ENCODE measurements at regions not wholly inside any gene's neighbourhood (a gene's known extent, or its start where the extent isn't known, plus 50 kb on each side); places are given as distances from the start of the nearest gene placed in this dataset.
A peak's percentile ranks its signal among the peaks of the same experiment; 100 is the strongest.

DNA sequence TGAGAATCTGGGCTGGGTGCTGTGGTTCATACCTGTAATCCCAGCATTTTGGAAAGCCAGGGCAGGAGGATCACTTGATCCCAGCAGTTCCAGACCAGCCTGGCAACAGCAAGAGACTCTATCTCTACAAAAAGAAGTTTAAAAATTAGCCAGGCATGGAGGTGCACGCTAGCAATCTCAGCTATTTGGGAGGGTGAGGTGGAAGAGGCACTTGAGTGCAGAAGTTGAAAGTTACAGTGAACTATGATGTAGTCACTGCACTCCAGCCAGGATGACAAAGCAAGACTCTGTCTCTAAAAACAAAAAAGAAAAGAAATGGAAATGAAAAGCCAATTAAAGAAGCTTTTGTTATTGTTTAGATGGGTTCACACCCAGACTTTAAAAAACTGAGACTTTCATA is 131.6 kb upstream of the RASA1 start:
- H3F3A ChIP-seq (replicated peaks; ENCODE audit: low read depth): no peaks in the 10 kb centered on the region
- no peaks in the 10 kb centered on the region for H3K36me3 Mint-ChIP-seq (ENCODE audit: low read depth)
- no peak overlapping the region for H3K27ac ChIP-seq (ENCODE audit: low read depth)
- no peak overlapping the region for H3K4me3 Mint-ChIP-seq
- H3K4me1 ChIP-seq (ENCODE audit: insufficient read depth): peaks cover 12% of the 10 kb centered on the region
- no peaks in the 10 kb centered on the region for H4K20me1 ChIP-seq (replicated peaks; ENCODE audit: insufficient read depth)
- no peaks in the 10 kb centered on the region for H3K27me3 Mint-ChIP-seq (ENCODE audit: insufficient read depth, low read depth, poor library complexity)
- no peaks in the 10 kb centered on the region for H3K9me2 ChIP-seq (ENCODE audit: insufficient read depth)
- DNase-seq (ENCODE audit: low spot score) (no peak), ATAC-seq (no peak)
- H3K4me2 ChIP-seq: 0 out of 2 replicates have a peak overlapping the region, but pooled peaks have one; percentile 2
- peak overlapping the region; percentile 70; the same call in 1 of the 2 replicates for H2AFZ ChIP-seq
- no peaks in the 10 kb centered on the region for H3K27me3 ChIP-seq (ENCODE audit: insufficient read depth)
- peaks cover 12% of the 10 kb centered on the region for H3K4me1 Mint-ChIP-seq
- no peaks in the 10 kb centered on the region for H3K79me2 ChIP-seq (replicated peaks; ENCODE audit: insufficient read depth)
- no peaks in the 10 kb centered on the region for H3K36me3 ChIP-seq (ENCODE audit: insufficient read depth)
- H3K27ac Mint-ChIP-seq: peak overlapping the region; percentile 89
- no peak overlapping the region for H3K4me3 ChIP-seq
- TF ChIP-seq ZNF114 (CRISPR knock-in tag; IDR thresholded peaks at IDR 0.05): no peak
- TF ChIP-seq POLR2AphosphoS5 (IDR thresholded peaks at IDR 0.05; ENCODE audit: low read depth): no peak
- no peak for TF ChIP-seq EZH2 (IDR thresholded peaks at IDR 0.05; ENCODE audit: low read depth, unreplicated experiment)
- TF ChIP-seq CREB1 (CRISPR knock-in tag; IDR thresholded peaks at IDR 0.05; ENCODE audit: low read depth): no peak
- H3K9me3 Mint-ChIP-seq: no peaks in the 10 kb centered on the region

- Histone ChIP-seq H3K27me3 (ENCODE audit: insufficient read depth) (no peaks in the 10 kb centered on the region), H3K4me2 (no peak overlapping the region), H3F3A (replicated peaks; ENCODE audit: low read depth) (no peaks in the 10 kb centered on the region), H2AFZ (no peak overlapping the region), H3K4me3 (no peak overlapping the region), H4K20me1 (replicated peaks; ENCODE audit: insufficient read depth) (no peaks in the 10 kb centered on the region), H3K79me2 (replicated peaks; ENCODE audit: insufficient read depth) (no peaks in the 10 kb centered on the region), H3K36me3 (ENCODE audit: insufficient read depth) (no peaks in the 10 kb centered on the region), H3K4me1 (ENCODE audit: insufficient read depth) (peaks cover 12% of the 10 kb centered on the region), H3K9me2 (ENCODE audit: insufficient read depth) (no peaks in the 10 kb centered on the region), H3K27ac (ENCODE audit: low read depth) (no peak overlapping the region)
- DNase-seq (ENCODE audit: low spot score) (no peak), ATAC-seq (no peak)
- Mint-ChIP-seq H3K36me3 (ENCODE audit: low read depth) (no peaks in the 10 kb centered on the region), H3K4me1 (peaks cover 12% of the 10 kb centered on the region), H3K4me3 (no peak overlapping the region), H3K27me3 (ENCODE audit: insufficient read depth, low read depth, poor library complexity) (no peaks in the 10 kb centered on the region), H3K27ac (no peak overlapping the region), H3K9me3 (no peaks in the 10 kb centered on the region)
- no peak for TF ChIP-seq JUNB (IDR thresholded peaks at IDR 0.05; ENCODE audit: unreplicated experiment)
- no peak for TF ChIP-seq NANOG (IDR thresholded peaks at IDR 0.05; ENCODE audit: borderline replicate concordance)
- TF ChIP-seq EZH2 (IDR thresholded peaks at IDR 0.05; ENCODE audit: low read depth, unreplicated experiment): no peak
- TF ChIP-seq, protein P1, sequence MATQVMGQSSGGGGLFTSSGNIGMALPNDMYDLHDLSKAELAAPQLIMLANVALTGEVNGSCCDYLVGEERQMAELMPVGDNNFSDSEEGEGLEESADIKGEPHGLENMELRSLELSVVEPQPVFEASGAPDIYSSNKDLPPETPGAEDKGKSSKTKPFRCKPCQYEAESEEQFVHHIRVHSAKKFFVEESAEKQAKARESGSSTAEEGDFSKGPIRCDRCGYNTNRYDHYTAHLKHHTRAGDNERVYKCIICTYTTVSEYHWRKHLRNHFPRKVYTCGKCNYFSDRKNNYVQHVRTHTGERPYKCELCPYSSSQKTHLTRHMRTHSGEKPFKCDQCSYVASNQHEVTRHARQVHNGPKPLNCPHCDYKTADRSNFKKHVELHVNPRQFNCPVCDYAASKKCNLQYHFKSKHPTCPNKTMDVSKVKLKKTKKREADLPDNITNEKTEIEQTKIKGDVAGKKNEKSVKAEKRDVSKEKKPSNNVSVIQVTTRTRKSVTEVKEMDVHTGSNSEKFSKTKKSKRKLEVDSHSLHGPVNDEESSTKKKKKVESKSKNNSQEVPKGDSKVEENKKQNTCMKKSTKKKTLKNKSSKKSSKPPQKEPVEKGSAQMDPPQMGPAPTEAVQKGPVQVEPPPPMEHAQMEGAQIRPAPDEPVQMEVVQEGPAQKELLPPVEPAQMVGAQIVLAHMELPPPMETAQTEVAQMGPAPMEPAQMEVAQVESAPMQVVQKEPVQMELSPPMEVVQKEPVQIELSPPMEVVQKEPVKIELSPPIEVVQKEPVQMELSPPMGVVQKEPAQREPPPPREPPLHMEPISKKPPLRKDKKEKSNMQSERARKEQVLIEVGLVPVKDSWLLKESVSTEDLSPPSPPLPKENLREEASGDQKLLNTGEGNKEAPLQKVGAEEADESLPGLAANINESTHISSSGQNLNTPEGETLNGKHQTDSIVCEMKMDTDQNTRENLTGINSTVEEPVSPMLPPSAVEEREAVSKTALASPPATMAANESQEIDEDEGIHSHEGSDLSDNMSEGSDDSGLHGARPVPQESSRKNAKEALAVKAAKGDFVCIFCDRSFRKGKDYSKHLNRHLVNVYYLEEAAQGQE (IDR thresholded peaks at IDR 0.05; ENCODE audit: unreplicated experiment): no peak
- TF ChIP-seq ZNF114 (CRISPR knock-in tag; IDR thresholded peaks at IDR 0.05): no peak
- TF ChIP-seq, protein P2, sequence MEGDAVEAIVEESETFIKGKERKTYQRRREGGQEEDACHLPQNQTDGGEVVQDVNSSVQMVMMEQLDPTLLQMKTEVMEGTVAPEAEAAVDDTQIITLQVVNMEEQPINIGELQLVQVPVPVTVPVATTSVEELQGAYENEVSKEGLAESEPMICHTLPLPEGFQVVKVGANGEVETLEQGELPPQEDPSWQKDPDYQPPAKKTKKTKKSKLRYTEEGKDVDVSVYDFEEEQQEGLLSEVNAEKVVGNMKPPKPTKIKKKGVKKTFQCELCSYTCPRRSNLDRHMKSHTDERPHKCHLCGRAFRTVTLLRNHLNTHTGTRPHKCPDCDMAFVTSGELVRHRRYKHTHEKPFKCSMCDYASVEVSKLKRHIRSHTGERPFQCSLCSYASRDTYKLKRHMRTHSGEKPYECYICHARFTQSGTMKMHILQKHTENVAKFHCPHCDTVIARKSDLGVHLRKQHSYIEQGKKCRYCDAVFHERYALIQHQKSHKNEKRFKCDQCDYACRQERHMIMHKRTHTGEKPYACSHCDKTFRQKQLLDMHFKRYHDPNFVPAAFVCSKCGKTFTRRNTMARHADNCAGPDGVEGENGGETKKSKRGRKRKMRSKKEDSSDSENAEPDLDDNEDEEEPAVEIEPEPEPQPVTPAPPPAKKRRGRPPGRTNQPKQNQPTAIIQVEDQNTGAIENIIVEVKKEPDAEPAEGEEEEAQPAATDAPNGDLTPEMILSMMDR (conservative IDR thresholded peaks at IDR 0.05; ENCODE audit: low read depth in 2 of 2): no peak
- TF ChIP-seq, protein P3, sequence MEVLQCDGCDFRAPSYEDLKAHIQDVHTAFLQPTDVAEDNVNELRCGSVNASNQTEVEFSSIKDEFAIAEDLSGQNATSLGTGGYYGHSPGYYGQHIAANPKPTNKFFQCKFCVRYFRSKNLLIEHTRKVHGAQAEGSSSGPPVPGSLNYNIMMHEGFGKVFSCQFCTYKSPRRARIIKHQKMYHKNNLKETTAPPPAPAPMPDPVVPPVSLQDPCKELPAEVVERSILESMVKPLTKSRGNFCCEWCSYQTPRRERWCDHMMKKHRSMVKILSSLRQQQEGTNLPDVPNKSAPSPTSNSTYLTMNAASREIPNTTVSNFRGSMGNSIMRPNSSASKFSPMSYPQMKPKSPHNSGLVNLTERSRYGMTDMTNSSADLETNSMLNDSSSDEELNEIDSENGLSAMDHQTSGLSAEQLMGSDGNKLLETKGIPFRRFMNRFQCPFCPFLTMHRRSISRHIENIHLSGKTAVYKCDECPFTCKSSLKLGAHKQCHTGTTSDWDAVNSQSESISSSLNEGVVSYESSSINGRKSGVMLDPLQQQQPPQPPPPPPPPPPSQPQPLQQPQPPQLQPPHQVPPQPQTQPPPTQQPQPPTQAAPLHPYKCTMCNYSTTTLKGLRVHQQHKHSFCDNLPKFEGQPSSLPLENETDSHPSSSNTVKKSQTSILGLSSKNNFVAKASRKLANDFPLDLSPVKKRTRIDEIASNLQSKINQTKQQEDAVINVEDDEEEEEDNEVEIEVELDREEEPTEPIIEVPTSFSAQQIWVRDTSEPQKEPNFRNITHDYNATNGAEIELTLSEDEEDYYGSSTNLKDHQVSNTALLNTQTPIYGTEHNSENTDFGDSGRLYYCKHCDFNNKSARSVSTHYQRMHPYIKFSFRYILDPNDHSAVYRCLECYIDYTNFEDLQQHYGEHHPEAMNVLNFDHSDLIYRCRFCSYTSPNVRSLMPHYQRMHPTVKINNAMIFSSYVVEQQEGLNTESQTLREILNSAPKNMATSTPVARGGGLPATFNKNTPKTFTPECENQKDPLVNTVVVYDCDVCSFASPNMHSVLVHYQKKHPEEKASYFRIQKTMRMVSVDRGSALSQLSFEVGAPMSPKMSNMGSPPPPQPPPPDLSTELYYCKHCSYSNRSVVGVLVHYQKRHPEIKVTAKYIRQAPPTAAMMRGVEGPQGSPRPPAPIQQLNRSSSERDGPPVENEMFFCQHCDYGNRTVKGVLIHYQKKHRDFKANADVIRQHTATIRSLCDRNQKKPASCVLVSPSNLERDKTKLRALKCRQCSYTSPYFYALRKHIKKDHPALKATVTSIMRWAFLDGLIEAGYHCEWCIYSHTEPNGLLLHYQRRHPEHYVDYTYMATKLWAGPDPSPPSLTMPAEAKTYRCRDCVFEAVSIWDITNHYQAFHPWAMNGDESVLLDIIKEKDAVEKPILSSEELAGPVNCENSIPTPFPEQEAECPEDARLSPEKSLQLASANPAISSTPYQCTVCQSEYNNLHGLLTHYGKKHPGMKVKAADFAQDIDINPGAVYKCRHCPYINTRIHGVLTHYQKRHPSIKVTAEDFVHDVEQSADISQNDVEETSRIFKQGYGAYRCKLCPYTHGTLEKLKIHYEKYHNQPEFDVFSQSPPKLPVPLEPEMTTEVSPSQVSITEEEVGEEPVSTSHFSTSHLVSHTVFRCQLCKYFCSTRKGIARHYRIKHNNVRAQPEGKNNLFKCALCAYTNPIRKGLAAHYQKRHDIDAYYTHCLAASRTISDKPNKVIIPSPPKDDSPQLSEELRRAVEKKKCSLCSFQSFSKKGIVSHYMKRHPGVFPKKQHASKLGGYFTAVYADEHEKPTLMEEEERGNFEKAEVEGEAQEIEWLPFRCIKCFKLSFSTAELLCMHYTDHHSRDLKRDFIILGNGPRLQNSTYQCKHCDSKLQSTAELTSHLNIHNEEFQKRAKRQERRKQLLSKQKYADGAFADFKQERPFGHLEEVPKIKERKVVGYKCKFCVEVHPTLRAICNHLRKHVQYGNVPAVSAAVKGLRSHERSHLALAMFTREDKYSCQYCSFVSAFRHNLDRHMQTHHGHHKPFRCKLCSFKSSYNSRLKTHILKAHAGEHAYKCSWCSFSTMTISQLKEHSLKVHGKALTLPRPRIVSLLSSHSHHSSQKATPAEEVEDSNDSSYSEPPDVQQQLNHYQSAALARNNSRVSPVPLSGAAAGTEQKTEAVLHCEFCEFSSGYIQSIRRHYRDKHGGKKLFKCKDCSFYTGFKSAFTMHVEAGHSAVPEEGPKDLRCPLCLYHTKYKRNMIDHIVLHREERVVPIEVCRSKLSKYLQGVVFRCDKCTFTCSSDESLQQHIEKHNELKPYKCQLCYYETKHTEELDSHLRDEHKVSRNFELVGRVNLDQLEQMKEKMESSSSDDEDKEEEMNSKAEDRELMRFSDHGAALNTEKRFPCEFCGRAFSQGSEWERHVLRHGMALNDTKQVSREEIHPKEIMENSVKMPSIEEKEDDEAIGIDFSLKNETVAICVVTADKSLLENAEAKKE (CRISPR knock-in tag; IDR thresholded peaks at IDR 0.05): no peak
- TF ChIP-seq POLR2AphosphoS5 (IDR thresholded peaks at IDR 0.05; ENCODE audit: low read depth): no peak
These were observed 130.9 kb upstream of the RASA1 start for GRCh38 chr5:87136733-87137132.

Measured in GM23338 (cell line).